B cell (primary cell): ENCODE measurements at regions not wholly inside any gene's neighbourhood (a gene's known extent, or its start where the extent isn't known, plus 50 kb on each side); places are given as distances from the start of the nearest gene placed in this dataset.

ENCODE experiments used
- ATAC-seq: fragments of 200-7000 bp; cut with Tn5 transposase; one replicate; pipeline ENCODE4 v1.10.0; 2021; ENCODE audit warnings: low read depth, mild to moderate bottlenecking, moderate number of reproducible peaks, moderate library complexity
- CTCF ChIA-PET: fragments of 350-600 bp; sonication (Branson Sonifier 250); formaldehyde crosslinking; loops from one replicate; lab custom pipeline; 2021; ENCODE audit warnings: antibody characterized with exemption, inconsistent platforms; lab: Charles Lee
- POLR2A ChIA-PET: fragments of 350-600 bp; sonication (Branson Sonifier 250); formaldehyde crosslinking; loops from one replicate; lab custom pipeline; 2021; ENCODE audit warnings: antibody characterized with exemption; lab: Charles Lee
- DNase-seq: peaks from one replicate; pipeline ENCODE4 v3.0.0; 2013
- H2AFZ ChIP-seq: 2 replicates; pipeline ENCODE4 v1.6.1; 2012; ENCODE audit warnings: mild to moderate bottlenecking, low read depth, low read length; ENCODE audit not compliant: insufficient read depth, poor library complexity, severe bottlenecking
- H3K27ac ChIP-seq, 2 donors: 1 replicate in 1 of 2; 2 replicates in 1 of 2; pipeline ENCODE4 v1.5.1; 2012 to 2013; ENCODE audit warnings: low read length in 2 of 2, mild to moderate bottlenecking in 2 of 2, moderate library complexity in 1 of 2
- H3K27me3 ChIP-seq, 4 experiments: fragments of 200-600 bp in 1 of 4; sonication (generic) in 1 of 4; replicated peaks in 1 of 4; 1 replicate in 2 of 4; 2 replicates in 2 of 4; pipeline versions ENCODE4 v1.6.1 to v1.7.0; 2013 to 2016; ENCODE audit warnings: low read length in 3 of 4, mild to moderate bottlenecking in 2 of 4, mixed read lengths in 1 of 4, moderate library complexity in 1 of 4; ENCODE audit not compliant: insufficient read depth in 4 of 4, control insufficient read depth in 3 of 4; ENCODE audit errors: control extremely low read depth in 1 of 4
- H3K36me3 ChIP-seq, 2 experiments: replicated peaks in 1 of 2; 1 replicate in 1 of 2; 2 replicates in 1 of 2; pipeline versions ENCODE4 v1.6.1 to v1.7.1; 2013; ENCODE audit warnings: low read length in 1 of 2; ENCODE audit not compliant: insufficient read depth in 2 of 2, control insufficient read depth in 1 of 2; ENCODE audit errors: control extremely low read depth in 1 of 2, extremely low read depth in 1 of 2
- H3K4me1 ChIP-seq, 2 donors: fragments of 200-600 bp in 1 of 2; sonication (generic) in 1 of 2; 1 replicate in 1 of 2; 2 replicates in 1 of 2; pipeline versions ENCODE4 v1.5.1 to v1.6.1; 2013 to 2017; ENCODE audit warnings: low read length in 2 of 2; ENCODE audit not compliant: control insufficient read depth in 2 of 2, insufficient read depth in 2 of 2
- H3K4me2 ChIP-seq: replicated peaks from 2 replicates; pipeline ENCODE3; 2012; ENCODE audit warnings: mild to moderate bottlenecking, low read depth, low read length; ENCODE audit not compliant: poor library complexity, severe bottlenecking
- H3K4me3 ChIP-seq, 5 experiments: fragments of 200-600 bp in 1 of 5; sonication (generic) in 1 of 5; 1 replicate in 3 of 5; 2 replicates in 2 of 5; pipeline versions ENCODE4 v1.5.1 to v1.7.0; 2011 to 2016; ENCODE audit warnings: low read length in 4 of 5, mild to moderate bottlenecking in 4 of 5, low read depth in 2 of 5, control low read depth in 1 of 5, moderate library complexity in 1 of 5; ENCODE audit not compliant: insufficient read depth in 1 of 5; ENCODE audit errors: control extremely low read depth in 1 of 5, extremely low read depth in 1 of 5
- H3K79me2 ChIP-seq: fragments of 200-600 bp; sonication (generic); one replicate; pipeline ENCODE4 v1.6.0; 2016; ENCODE audit warnings: low read length; ENCODE audit not compliant: control insufficient read depth, insufficient read depth
- H3K9ac ChIP-seq: fragments of 200-600 bp; sonication (generic); 2 replicates; pipeline ENCODE4 v1.6.1; 2017; ENCODE audit warnings: mild to moderate bottlenecking, low read length, moderate library complexity
- H3K9me3 ChIP-seq, 3 donors: one replicate each; pipeline versions ENCODE4 v1.6.1 to v1.7.1; 2013; ENCODE audit warnings: low read length in 2 of 3; ENCODE audit not compliant: control insufficient read depth in 2 of 3, insufficient read depth in 1 of 3; ENCODE audit errors: control extremely low read depth in 1 of 3
- H4K20me1 ChIP-seq: 2 replicates; pipeline ENCODE4 v1.6.0; 2012; ENCODE audit warnings: mild to moderate bottlenecking, low read length; ENCODE audit not compliant: insufficient read depth, control insufficient read depth, poor library complexity, severe bottlenecking
- H3K27ac Mint-ChIP-seq: one replicate; pipeline ENCODE4 v1.8.0; 2021; ENCODE audit warnings: mixed read lengths
- H3K27me3 Mint-ChIP-seq: one replicate; pipeline ENCODE4 v1.8.0; 2021; ENCODE audit warnings: mixed read lengths
- H3K4me1 Mint-ChIP-seq: one replicate; pipeline ENCODE4 v1.8.0; 2021; ENCODE audit warnings: mixed read lengths
- H3K4me3 Mint-ChIP-seq: one replicate; pipeline ENCODE4 v1.8.0; 2021; ENCODE audit warnings: mixed read lengths
- H3K9me3 Mint-ChIP-seq: one replicate; pipeline ENCODE4 v1.8.0; 2022; ENCODE audit warnings: mixed read lengths; ENCODE audit not compliant: insufficient read depth
- EZH2 ChIP-seq: IDR thresholded peaks from 2 replicates; pipeline ENCODE4 v1.6.1; 2012; ENCODE audit warnings: borderline replicate concordance, low read depth, mild to moderate bottlenecking, moderate library complexity, low read length; ENCODE audit not compliant: insufficient read depth, poor library complexity, severe bottlenecking
- WGBS: methylation state at CpG from one replicate; pipeline ENCODE4 v1.1.5; 2013; ENCODE audit warnings: missing lambda C conversion rate; ENCODE audit not compliant: insufficient coverage; 5-methylcytosine and 5-hydroxymethylcytosine counted together
- intact Hi-C: fragments of 100-400 bp; cut with micrococcal nuclease; formaldehyde crosslinking; loops from one replicate; pipeline ENCODE4 v1.10.0; 2022
- TF ChIP-seq, protein P1 (sequence below): fragments of 200-600 bp; IDR thresholded peaks from one replicate; pipeline ENCODE4 v1.8.0; 2022; ENCODE audit warnings: antibody characterized with exemption, mild to moderate bottlenecking

- intact Hi-C loops = no loop called here
- no peak for DNase-seq
- H3K9me3 Mint-ChIP-seq = no peaks in the 10 kb centered on the region
- CTCF ChIA-PET = interaction anchor here (0.5 to 14.3 kb wide), 11 partner anchors 9 to 340 kb away, joined by 3 to 237 read pairs (median 3); partner anchors contain the start of gene VARS2
- no peak overlapping the region for H2AFZ ChIP-seq
- no peaks in the 10 kb centered on the region for H3K27me3 Mint-ChIP-seq
- no peak overlapping the region for H3K27ac Mint-ChIP-seq
- H3K27ac ChIP-seq = no peak overlapping the region
- H3K4me3 ChIP-seq = no peak overlapping the region
- WGBS = 97% methylated on average over 8 of the region's 10 CpGs
- H3K36me3 ChIP-seq = no peaks in the 10 kb centered on the region
- POLR2A ChIA-PET = no interaction called here
- no peaks in the 10 kb centered on the region for H3K9me3 ChIP-seq
- no peak overlapping the region for H3K4me2 ChIP-seq
- ATAC-seq = no peak
- peaks cover 11% of the 10 kb centered on the region for H3K4me1 Mint-ChIP-seq
- no peaks in the 10 kb centered on the region for H3K79me2 ChIP-seq
- TF ChIP-seq, protein P1, sequence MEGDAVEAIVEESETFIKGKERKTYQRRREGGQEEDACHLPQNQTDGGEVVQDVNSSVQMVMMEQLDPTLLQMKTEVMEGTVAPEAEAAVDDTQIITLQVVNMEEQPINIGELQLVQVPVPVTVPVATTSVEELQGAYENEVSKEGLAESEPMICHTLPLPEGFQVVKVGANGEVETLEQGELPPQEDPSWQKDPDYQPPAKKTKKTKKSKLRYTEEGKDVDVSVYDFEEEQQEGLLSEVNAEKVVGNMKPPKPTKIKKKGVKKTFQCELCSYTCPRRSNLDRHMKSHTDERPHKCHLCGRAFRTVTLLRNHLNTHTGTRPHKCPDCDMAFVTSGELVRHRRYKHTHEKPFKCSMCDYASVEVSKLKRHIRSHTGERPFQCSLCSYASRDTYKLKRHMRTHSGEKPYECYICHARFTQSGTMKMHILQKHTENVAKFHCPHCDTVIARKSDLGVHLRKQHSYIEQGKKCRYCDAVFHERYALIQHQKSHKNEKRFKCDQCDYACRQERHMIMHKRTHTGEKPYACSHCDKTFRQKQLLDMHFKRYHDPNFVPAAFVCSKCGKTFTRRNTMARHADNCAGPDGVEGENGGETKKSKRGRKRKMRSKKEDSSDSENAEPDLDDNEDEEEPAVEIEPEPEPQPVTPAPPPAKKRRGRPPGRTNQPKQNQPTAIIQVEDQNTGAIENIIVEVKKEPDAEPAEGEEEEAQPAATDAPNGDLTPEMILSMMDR = no peak
- no peak for TF ChIP-seq EZH2
- no peaks in the 10 kb centered on the region for H3K4me1 ChIP-seq
- no peak overlapping the region for H3K4me3 Mint-ChIP-seq
- peaks cover 0 to 2% (median 0%) of the 10 kb centered on the region in 4 experiments for H3K27me3 ChIP-seq
- no peak overlapping the region for H3K9ac ChIP-seq
- no peaks in the 10 kb centered on the region for H4K20me1 ChIP-seq
Observed at GRCh38 chr6:30819297-30819917, 64.9 kb upstream of the DDR1 start.

DNA sequence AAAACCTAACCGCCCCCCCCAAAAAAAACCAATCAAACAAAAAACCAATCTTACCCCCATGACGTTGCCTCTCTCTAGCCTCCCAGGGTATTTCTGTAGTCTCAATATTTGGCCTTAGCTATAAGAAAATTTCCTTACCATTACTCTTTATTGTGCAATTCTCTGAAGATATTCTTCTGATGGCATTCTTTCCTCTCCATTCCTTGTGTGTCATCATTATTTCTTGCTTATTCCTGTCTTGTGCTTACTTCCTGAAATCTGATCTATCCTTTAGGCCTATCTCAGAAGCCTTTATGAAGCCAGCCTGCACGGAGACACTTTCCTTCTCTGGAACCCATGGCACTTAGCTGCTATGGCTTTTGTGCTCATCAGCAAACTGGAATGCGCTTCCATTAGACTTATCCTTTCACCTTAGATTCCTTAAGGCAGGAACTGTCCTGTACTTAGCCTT, 65.9 kb upstream of the DDR1 start:
- Histone ChIP-seq H3K9me3 (no peaks in the 10 kb centered on the region), H3K79me2 (no peaks in the 10 kb centered on the region), H3K9ac (no peak overlapping the region), H3K4me2 (no peak overlapping the region), H3K27ac (no peak overlapping the region), H3K27me3 (peaks cover 0 to 2% (median under 1%) of the 10 kb centered on the region in 4 experiments), H3K36me3 (no peaks in the 10 kb centered on the region), H4K20me1 (no peaks in the 10 kb centered on the region), H3K4me3 (no peak overlapping the region), H2AFZ (no peak overlapping the region), H3K4me1 (no peaks in the 10 kb centered on the region)
- POLR2A ChIA-PET = no interaction called here
- H3K9me3 Mint-ChIP-seq = no peaks in the 10 kb centered on the region
- peaks cover 14% of the 10 kb centered on the region for H3K4me1 Mint-ChIP-seq
- 100% methylated on average over 3 of the region's 4 CpGs for WGBS
- no peak overlapping the region for H3K4me3 Mint-ChIP-seq
- DNase-seq (no peak), ATAC-seq (no peak)
- H3K27me3 Mint-ChIP-seq = no peaks in the 10 kb centered on the region
- H3K27ac Mint-ChIP-seq = no peak overlapping the region
- intact Hi-C loops = no loop called here
- CTCF ChIA-PET = interaction anchor here (1.0 to 2.2 kb wide), 3 partner anchors 10 to 269 kb away, joined by 3 to 9 read pairs (median 3); no protein-coding TSS in a partner anchor
- no peak for TF ChIP-seq EZH2
